Lung (tissue), 11 donors: ENCODE measurements at regions not wholly inside any gene's neighbourhood (a gene's known extent, or its start where the extent isn't known, plus 50 kb on each side); places are given as distances from the start of the nearest gene placed in this dataset.

Source experiments
- ATAC-seq: fragments of 200-7000 bp; cut with Tn5 transposase; one replicate; pipeline ENCODE4 v1.9.1; 2020; ENCODE audit warnings: moderate number of reproducible peaks; ENCODE audit not compliant: insufficient read depth, low FRiP score
- DNase-seq, 3 donors: peaks; one replicate each; pipeline ENCODE4 v3.0.0-alpha.2; 2013 to 2017
- H3K27ac ChIP-seq, 2 donors: one replicate each; pipeline ENCODE4 v1.5.1; 2013; ENCODE audit warnings: mild to moderate bottlenecking in 2 of 2, moderate library complexity in 2 of 2, control low read depth in 1 of 2, inconsistent platforms in 1 of 2, low read depth in 1 of 2, low read length in 1 of 2
- H3K27me3 ChIP-seq, 3 donors: one replicate each; pipeline ENCODE4 v1.5.1; 2013; ENCODE audit warnings: low read length in 2 of 3; ENCODE audit not compliant: control insufficient read depth in 3 of 3, insufficient read depth in 3 of 3
- H3K36me3 ChIP-seq, 4 donors: one replicate each; pipeline ENCODE4 v1.5.1; 2013; ENCODE audit warnings: low read length in 4 of 4, mild to moderate bottlenecking in 1 of 4, moderate library complexity in 1 of 4; ENCODE audit not compliant: control insufficient read depth in 4 of 4, insufficient read depth in 4 of 4
- H3K4me1 ChIP-seq, 5 donors: one replicate each; pipeline ENCODE4 v1.5.1; 2013; ENCODE audit warnings: low read length in 5 of 5, mild to moderate bottlenecking in 2 of 5, moderate library complexity in 1 of 5; ENCODE audit not compliant: control insufficient read depth in 5 of 5, insufficient read depth in 5 of 5
- H3K4me3 ChIP-seq: one replicate; pipeline ENCODE4 v1.5.1; 2013; ENCODE audit warnings: mild to moderate bottlenecking, control low read depth, moderate library complexity
- H3K9ac ChIP-seq, 2 donors: one replicate each; pipeline ENCODE4 v1.5.1; 2013; ENCODE audit warnings: low read length in 2 of 2, control low read depth in 1 of 2; ENCODE audit not compliant: insufficient read depth in 1 of 2
- H3K9me3 ChIP-seq, 4 donors: one replicate each; pipeline ENCODE4 v1.5.1; 2013; ENCODE audit warnings: low read length in 3 of 4, mild to moderate bottlenecking in 1 of 4, moderate library complexity in 1 of 4; ENCODE audit not compliant: control insufficient read depth in 4 of 4, insufficient read depth in 3 of 4
- WGBS, 2 donors: extraction: QIAGEN DNeasy Blood & Tissue Kit; methylation state at CpG; one replicate each; pipeline ENCODE4 v1.1.7; 2013; 5-methylcytosine and 5-hydroxymethylcytosine counted together
- TF ChIP-seq, protein P1 (sequence below): IDR thresholded peaks from 2 replicates; pipeline ENCODE4 v1.5.1; 2012; ENCODE audit warnings: mild to moderate bottlenecking; ENCODE audit errors: control extremely low read depth, extremely low read depth
- donor health status: control.
- donor health status: control.
- donor health status: Bipolar disorder and iron deficiency.
- donor health status: healthy.
- donor health status: DM: yes; HTN: yes; CAD: no.

DNA sequence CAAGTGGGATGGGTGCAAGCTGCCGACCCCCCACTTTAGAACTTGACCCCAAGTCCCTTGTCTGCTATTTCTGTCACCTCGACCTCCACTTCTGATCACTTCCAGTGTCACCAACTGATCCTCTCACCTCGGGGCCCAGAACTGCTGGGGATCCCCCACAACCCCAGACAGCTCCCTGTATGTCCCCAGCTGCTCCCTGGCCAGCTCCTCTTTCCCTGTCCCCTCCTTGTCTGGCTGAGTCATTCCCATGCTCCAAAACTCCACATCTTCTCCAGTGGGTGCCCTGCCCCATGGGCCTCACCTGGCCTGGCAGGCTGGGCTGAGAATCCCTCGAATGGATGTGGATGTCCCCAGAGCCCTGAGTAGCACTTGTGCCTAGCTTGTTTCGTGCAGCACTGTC is 154.3 kb upstream of the PCBD1 start:
- ATAC-seq, result no peak
- peaks cover 0 to 15% (median 0%) of the 10 kb centered on the region in 5 donors for H3K4me1 ChIP-seq
- DNase-seq, result no peak

DNA sequence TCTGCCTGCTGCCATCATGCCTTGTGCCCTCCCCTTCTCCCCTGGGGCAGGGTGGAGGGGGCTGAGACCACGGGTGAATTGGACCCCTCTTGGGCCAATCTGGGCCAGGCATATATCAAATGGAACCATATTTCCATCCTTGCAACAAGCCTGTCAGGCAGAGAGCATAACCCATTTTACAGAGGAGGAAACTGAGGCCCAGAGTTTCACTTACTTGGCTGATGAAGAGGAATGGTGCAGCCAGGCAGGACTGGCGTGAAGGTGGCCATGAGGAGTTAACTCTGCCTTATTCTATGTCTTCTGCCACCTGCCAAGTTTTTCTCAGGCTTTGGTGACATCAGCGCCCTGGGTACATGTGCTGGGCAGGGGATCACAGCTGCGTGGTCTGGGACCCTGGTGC is 155.5 kb upstream of the PCBD1 start:
- no peak for ATAC-seq
- H3K36me3 ChIP-seq, result no peaks in the 10 kb centered on the region

More for the DNA sequence above, 154.3 kb upstream of the PCBD1 start:
- no peak overlapping the region for H3K9ac ChIP-seq
- TF ChIP-seq, protein P1, sequence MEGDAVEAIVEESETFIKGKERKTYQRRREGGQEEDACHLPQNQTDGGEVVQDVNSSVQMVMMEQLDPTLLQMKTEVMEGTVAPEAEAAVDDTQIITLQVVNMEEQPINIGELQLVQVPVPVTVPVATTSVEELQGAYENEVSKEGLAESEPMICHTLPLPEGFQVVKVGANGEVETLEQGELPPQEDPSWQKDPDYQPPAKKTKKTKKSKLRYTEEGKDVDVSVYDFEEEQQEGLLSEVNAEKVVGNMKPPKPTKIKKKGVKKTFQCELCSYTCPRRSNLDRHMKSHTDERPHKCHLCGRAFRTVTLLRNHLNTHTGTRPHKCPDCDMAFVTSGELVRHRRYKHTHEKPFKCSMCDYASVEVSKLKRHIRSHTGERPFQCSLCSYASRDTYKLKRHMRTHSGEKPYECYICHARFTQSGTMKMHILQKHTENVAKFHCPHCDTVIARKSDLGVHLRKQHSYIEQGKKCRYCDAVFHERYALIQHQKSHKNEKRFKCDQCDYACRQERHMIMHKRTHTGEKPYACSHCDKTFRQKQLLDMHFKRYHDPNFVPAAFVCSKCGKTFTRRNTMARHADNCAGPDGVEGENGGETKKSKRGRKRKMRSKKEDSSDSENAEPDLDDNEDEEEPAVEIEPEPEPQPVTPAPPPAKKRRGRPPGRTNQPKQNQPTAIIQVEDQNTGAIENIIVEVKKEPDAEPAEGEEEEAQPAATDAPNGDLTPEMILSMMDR, result no peak
- no peaks in the 10 kb centered on the region for H3K27me3 ChIP-seq
- WGBS, 2 donors, result 77 to 88% methylated on average over 5 of the region's 5 CpGs
- no peaks in the 10 kb centered on the region for H3K36me3 ChIP-seq
- H3K9me3 ChIP-seq, result no peaks in the 10 kb centered on the region
- no peak overlapping the region for H3K4me3 ChIP-seq
- H3K27ac ChIP-seq, result no peak overlapping the region

DNA sequence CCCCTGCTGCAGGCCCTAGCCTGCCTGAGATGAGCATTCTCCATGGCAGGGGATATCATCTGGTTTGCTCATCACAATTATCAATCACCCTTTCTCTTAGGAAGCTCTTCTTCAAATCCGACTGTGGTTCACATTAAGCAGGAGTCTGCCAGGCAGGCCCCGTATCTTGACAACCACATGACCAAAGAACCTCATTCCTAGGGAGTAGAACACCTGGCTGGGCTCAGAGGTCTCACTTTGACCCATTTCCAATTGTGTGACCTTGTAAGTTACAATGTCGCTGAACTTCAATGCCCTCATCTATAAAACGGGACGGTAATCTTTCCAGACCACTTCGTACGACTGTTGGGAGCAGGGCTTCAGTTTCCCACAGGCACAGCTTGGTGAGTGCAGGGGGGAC is 156.4 kb upstream of the PCBD1 start:
- ATAC-seq (no peak), DNase-seq (no peak)
- WGBS, 2 donors, result 91 to 96% methylated on average over 7 of the region's 7 CpGs
- Histone ChIP-seq H3K27me3 (no peaks in the 10 kb centered on the region), H3K4me3 (no peak overlapping the region), H3K9ac (no peak overlapping the region), H3K27ac (no peak overlapping the region), H3K36me3 (no peaks in the 10 kb centered on the region), H3K9me3 (no peaks in the 10 kb centered on the region), H3K4me1 (peaks cover 0 to 15% (median 0%) of the 10 kb centered on the region in 5 donors)
- TF ChIP-seq, protein P1, result no peak

More for the DNA sequence above, 155.5 kb upstream of the PCBD1 start:
- H3K4me1 ChIP-seq, result peaks cover 0 to 15% (median 0%) of the 10 kb centered on the region in 5 donors
- no peak overlapping the region for H3K27ac ChIP-seq
- DNase-seq, result no peak
- no peak overlapping the region for H3K9ac ChIP-seq
- no peaks in the 10 kb centered on the region for H3K27me3 ChIP-seq
- H3K4me3 ChIP-seq, result no peak overlapping the region
- WGBS, 2 donors, result 89 to 93% methylated on average over 4 of the region's 4 CpGs
- TF ChIP-seq, protein P1, result no peak
- no peaks in the 10 kb centered on the region for H3K9me3 ChIP-seq

DNA sequence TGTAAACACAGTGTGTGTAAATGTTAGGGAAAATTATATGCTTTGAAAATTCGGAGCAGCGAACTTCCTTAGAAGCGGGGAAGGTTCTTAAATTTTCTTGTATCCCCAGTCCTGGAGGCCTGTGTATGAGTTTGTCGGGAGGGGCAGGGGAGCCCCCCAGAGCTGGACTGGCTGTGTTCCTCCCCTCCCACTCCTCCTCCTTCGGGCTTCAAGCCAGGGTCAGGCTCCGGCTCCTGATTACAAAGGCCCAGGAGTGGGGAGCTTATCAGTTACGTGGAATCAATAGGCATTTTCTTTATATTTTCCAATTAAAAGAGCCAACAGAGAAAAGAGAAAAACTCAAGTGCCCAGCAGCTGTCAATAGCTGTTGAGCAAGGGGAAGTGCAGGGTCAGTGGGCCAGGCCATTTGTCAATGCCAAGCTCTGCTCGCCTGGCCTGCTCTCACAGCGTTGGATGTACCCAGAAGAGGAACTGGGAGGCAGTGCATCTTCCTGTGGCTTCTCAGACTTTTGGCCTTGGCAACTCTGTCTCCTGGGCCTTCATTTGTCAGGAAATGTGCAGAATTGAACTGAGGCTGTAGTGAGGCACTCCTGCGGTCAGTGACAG is 156.9 kb upstream of the PCBD1 start:
- H3K4me3 ChIP-seq, result no peak overlapping the region
- TF ChIP-seq, protein P1, result no peak
- H3K9me3 ChIP-seq, result no peaks in the 10 kb centered on the region
- ATAC-seq, result no peak
- no peak overlapping the region for H3K9ac ChIP-seq
- 61% methylated on average over 10 of the region's 10 CpGs for WGBS, 2 donors
- peak; percentile 44 to 65 (median 46) for DNase-seq
- H3K27ac ChIP-seq, result no peak overlapping the region
- peaks cover 0 to 15% (median 0%) of the 10 kb centered on the region in 5 donors for H3K4me1 ChIP-seq
- no peaks in the 10 kb centered on the region for H3K27me3 ChIP-seq
- no peaks in the 10 kb centered on the region for H3K36me3 ChIP-seq
